HG03460 (cell line): ENCODE measurements at regions not wholly inside any gene's neighbourhood (a gene's known extent, or its start where the extent isn't known, plus 50 kb on each side); places are given as distances from the start of the nearest gene placed in this dataset.
"Not testable (repeated sequence)": the region's sequence is repeated elsewhere in the genome, so short reads cannot be mapped to it uniquely, and the experiment has no call there.

Source experiments
- ATAC-seq: cut with Tn5 transposase; IDR thresholded peaks from one replicate; pipeline ENCODE4 v1.9.1; 2021; ENCODE audit not compliant: unreplicated experiment

DNA sequence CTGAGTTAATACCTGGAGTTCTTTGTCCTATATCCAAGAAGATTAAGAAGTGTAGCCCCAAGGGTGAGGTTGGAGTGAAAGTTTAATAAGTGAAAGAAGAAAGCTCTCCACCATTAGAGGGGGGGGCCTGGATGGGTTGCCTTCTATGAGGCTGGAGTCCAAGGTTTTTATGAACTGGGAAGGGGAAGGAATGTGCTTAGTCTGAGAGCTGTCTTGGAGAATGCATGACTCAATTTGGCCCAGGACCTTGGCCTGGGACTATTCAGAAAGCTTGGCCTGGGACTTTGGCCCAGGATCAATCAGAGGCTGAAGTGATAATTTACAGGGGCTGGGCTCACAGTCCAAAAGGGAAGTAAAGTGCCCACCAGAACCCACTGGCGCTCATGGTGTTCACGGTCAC, 1049.0 kb upstream of the GRIA3 start:
- no peak for ATAC-seq

DNA sequence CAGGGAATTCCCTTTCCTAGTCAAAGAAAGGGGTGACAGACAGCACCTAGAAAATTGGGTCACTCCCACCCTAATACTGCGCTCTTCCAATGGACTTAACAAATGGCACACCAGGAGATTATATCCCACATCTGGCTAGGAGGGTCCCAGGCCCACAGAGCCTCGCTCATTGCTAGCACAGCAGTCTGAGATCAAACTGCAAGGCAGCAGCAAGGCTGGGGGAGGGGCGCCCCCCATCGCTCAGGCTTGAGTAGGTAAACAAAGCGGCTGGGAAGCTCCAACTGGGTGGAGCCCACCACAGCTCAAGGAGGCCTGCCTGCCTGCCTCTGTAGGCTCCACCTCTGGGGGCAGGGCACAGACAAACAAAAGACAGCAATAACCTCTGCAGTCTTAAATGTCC, 1043.9 kb upstream of the GRIA3 start:
- not testable (repeated sequence) for ATAC-seq

DNA sequence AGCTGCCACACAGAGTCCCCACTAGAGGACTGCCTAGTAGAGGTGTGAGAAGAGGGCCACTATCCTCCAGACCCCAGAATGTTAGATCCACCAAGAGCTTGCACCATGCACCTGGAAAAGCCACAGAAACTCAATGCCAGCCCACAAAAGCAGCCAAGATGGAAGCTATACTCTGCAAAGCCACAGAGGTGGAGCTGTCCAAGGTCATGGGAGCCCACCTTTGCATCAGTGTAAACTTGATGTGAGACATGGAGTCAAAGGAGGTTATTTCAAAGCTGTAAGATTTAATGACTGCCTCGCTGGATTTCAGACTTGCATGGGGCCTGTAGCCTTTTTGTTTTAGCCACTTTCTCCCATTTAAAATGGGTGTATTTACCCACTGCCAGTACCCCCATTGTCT, 1030.1 kb upstream of the GRIA3 start:
- ATAC-seq = no peak

DNA sequence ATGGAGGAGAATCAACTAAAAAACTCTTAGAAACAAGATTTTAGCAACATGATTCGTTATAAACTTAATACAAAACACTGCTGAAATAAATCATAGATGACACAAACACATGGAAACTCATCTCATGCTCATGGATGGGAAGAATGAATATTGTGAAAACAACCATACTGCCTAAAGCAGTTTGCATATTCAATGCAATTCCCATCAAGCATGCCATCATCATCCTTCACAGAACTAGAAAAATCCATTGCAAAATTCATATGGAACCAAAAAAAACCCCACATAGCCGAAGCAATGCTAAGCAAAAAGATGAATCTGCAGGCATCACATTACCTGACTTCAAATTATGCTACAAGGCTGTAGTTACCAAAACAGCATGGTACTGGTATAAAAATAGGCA, 1015.8 kb upstream of the GRIA3 start:
- ATAC-seq = no peak

DNA sequence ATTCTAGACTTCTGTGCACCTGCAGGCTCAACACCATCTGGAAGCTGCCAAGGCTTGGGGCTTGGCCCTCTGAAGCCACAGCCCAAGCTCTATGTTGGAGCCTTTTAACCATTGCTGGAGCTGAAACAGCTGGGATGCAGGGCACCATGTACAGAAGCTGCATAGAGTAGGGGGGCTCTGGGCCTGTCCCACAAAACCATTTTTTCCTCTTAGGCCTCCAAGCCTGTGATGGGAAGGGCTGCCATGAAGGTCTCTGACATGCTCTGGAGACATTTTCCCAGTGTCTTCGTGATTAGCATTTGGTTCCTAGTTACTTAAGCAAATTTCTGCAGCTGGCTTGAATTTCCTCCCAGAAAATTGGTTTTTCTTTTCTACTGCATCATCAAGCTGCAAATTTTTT, 999.3 kb upstream of the GRIA3 start:
- no peak for ATAC-seq

DNA sequence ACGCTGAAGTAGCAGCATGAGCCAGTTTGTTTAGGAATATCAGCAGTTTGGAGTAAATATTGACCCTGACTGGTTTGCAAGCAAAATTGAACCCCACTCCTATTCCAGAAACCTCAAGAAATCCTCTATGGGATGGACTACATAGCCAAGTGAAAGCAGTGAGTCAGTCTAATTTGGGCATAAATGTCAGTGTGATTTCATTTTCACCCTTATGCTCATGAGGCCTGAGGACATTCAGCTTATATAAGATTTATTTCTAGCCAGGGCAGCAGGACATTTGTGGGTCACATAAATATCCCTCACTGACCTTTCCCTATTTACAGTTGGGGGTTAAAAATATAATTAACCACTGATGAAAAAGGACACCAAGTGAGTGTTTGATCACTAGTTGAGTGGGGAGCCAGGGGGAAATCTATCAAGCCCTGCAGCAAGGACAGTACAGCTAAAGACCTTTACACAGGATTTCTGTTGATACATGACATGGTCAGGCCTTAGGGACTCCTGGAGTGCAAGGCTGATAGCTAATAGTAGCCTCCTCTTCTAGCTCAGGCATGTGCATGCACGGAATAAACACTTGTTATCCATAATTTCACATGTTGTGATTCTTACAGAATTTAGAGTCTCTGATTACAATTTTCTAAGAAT, 996.9 kb upstream of the GRIA3 start:
- ATAC-seq = no peak

DNA sequence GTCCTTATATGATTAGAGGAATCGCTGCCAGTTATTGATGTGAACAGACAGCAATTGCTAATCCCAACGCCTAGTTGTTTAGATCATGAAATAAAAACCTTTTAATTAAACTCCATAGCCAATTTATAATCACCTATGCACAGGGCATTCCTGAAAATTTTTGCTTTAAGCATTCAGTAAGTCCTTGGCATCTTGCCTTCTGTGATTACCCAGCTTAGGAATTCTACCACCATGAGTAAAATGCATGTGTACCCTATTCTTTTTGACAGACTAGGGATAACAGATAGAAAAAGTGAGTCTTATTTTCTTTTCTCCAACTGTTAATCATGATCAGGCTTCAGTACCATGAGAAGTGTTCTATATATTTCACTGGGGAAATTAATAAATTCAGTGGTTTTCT, 995.3 kb upstream of the GRIA3 start:
- no peak for ATAC-seq

DNA sequence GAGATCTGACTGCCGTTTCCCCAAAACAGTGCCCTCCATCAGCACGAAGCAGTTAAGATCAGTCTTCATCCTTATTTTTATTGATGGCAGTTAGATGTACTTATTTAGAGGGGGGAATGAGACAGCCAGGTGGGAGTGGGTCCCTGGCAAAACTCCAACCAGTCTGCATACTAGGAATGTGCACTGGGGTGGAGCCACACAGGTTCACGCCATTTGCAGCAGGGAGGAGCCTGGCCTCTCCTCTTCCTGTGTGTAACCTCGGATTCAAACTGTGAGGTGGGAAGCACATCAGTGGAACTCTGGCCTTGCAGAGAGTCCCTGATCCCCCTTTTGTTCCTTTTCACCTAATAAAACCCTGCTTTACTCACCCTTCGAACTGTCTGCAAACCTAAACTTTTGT, 987.7 kb upstream of the GRIA3 start:
- ATAC-seq = no peak

DNA sequence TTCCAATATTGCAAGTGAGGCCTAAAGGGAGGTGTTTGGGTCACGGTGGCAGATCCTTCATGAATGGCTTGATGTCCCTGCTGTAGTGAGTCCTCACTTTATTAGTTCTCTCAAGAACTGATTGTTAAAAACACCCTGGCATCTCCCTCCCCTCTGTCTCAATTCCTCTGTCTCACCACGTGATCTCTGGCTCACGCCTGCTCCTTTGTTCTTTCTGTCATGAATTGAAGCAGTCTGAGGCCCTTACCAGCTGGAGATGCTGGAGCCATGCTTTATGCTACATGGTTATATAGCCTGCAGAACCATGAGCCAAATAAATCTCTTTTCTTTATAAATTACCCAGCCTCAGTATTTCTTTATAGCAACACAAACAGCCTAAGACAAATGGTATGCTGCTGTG, 980.7 kb upstream of the GRIA3 start:
- no peak for ATAC-seq

DNA sequence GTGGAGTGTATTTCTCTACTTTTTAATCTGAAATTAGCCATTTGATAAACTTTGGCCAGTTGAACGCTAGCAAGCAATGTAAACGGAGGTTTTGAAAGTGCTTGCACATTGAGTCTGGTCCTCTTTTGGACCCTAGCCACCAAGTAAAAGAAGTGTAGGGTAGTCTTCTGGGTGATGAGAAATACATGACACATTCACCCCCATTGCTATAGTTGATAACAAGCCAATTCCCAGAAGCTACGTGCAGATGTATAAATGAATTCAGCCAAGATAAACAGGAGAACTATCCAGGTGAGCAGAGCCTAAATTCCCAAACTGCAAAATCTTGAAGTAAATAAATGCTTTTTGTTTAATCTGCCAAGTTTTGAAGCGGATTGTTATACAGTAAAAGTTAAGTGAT, 965.4 kb upstream of the GRIA3 start:
- no peak for ATAC-seq

DNA sequence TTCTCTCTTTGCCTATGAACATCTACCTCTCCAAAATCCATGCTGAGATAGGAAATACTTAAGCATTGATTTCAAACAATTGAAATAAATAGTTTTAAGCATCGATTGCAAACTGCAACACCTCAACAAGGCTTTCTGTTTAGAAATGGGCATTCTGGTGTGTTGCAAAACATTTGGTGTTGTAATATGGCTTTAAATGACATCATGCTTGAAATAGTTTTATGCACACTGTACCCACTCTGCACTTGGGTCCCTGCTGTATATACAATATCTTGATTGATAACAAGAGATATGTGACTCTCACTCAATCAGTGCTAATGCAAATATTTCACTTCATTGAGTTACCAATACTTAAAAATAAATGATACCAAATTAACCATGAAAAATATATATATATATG, 964.9 kb upstream of the GRIA3 start:
- ATAC-seq = no peak

DNA sequence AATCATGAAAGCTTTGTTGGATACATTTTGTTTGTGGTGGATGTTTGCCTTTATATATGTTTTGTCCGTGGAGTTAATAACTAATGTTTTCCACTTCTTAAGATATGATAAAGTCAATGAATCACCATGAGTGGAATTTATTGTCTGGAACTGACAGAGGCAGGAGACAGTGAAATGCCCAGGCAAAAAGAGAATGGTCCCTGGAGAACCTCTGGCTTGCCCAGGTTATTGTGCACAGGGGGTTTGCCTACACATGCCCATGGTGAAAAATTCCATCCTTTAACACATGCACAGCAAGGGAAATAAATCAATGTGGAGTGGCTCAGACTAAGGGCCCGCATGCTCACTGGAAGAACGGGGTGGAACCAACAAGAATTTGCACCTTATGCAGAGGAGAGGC, 964.3 kb upstream of the GRIA3 start:
- ATAC-seq = no peak

DNA sequence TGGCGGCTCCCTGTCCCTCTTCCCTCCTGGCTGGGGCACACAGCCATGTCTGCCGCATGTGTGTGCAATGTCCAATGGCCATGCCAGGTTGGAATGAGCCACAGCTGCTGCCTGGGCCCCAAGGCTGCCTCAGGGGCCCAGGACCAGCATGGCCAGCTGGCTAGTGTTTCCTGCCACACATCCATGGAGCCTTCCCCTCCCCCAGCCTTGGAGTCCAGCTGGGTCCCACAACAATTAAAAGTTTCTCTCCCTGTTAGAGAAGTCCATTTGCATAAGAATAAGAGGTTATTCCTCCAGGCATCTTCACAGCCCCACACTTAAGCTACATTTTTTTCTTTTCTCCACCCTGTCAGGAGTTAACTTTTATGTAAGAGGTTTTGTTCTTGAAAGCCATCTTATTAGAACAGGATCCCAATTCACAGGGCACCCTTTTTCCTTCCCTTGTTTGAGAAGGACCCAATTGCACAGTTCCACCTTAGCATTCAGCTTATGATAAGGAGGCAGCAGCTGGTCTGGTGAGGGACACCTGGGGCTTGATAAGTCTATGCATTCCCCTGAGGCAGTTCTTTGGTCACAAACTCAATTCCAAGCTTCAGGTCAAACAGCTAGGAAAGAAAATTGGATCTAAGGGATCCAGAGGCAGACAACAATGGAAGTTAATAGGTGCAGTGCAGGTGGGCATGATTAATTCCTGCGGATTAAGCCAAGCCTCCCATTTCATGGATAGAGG, 963.3 kb upstream of the GRIA3 start:
- ATAC-seq = no peak

DNA sequence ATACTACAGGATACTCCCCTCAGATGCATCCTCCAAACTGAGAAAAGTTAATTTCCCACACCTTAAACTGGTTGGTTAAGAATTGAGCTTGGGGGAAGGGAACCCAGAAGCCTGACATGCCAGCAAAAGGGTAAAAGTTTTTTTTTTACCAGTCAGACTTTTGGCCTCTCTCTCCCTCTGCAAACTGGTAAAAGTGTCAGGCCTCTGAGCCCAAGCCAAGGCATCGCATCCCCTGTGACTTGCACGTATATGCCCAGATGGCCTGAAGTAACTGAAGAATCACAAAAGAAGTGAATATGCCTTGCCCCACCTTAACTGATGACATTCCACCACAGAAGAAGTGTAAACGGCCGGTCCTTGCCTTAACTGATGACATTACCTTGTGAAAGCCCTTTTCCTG, 962.3 kb upstream of the GRIA3 start:
- not testable (repeated sequence) for ATAC-seq

DNA sequence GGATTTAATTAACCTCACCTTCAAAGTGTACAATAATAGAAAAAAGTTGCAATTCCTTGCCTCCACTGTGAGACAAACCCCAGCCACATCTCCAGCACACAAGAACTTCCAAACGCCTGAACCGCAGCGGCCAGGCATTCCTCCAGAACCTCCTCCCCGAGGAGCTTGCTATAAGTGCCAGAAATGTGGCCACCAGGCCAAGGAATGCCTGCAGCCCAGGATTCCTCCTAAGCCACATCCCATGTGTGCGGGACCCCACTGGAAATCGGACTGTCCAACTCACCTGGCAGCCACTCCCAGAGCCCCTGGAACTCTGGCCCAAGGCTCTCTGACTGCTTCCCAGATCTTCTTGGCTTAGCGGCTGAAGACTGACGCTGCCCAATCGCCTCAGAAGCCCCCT, 959.9 kb upstream of the GRIA3 start:
- not testable (repeated sequence) for ATAC-seq

DNA sequence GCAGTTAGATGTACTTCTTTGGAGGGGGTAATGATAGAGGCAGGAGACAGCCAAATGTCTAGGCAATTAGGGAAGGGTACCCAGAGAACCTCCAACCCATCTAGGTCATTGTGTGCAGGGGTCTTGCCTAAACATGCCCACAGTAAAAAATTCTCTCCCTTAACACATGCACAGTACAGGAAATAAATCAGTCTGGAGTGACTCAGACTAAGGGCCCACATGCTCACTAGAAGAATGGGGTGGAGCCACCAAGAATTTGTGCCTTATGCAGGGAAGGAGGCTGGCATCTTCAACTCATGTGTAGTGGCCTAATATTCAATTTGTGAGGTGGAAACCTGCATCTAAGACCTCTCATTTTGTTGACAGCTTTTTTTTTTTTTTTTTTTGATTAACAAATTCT, 945.3 kb upstream of the GRIA3 start:
- ATAC-seq = no peak

DNA sequence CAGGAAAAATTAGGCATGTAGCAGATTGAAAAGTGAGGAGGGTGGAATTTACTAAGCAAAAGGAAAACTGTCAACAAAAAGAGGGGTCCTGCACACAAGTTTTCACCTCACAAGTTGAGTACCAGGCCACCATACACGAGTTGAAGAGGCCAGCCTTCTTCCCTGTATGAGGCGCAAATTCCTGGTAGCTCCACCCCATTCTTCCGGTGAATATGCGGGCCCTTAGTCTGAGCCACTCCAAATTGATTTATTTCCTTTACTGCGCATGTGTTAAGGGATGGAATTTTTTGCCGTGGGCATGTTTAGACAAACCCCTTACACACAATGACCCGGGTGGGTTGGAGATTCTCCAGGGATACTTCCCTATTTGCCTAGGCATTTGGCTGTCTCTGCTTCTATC, 942.1 kb upstream of the GRIA3 start:
- no peak for ATAC-seq

DNA sequence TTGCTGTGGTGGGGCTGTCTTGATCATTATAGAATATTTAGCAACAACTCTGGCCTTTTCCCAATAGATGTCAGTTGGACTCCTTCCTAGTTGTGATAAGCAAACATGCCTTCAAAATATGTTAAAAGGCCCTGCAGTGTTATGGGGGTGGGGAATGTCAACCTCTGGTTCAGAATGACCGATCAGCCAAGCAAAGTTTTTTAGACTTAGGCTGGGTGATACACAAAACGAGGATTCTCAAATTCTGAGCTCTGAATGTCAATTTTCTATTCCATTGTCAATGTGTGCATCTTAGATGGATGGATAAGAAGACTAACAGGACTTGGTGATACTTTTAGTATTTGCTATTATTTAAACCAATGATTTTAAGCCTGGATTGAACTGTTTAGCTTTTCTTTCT, 940.0 kb upstream of the GRIA3 start:
- no peak for ATAC-seq

DNA sequence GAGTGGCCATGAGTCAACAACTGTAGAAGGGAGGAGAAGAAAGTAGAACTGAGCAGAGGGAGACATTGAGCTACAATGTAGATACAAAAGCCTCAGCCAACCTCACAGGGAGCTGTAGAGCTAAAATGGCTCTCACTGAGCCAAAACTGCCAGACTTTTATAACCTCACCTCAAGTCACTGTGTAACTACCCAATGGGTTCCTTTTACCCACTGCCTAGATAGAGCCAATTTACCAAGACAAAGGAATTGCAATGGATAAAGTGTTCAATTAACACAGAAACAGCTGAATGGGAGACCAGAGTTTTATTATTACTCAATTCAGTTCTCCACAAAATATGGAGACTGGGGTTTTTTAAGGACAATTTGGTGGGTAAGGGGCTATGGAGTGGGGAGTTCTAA, 938.9 kb upstream of the GRIA3 start:
- no peak for ATAC-seq

DNA sequence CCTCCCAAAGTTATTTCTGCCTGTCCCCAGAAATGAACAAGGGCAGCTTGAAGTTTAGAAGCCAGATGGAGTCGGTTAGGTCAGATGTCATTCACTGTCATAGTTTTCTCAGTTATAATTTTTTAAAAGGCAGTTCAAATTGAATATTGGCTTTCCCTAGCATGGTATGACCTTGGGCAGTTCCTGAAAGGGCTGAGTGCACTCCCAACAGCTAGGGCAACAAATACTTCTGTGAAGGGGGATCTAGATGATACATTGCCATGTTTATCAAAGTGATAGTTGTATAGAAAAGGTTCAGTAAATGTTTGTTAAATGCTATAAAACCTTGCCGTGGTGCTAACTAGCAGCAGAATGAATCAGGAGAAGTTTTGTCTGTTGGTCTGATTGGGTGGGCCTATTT, 938.1 kb upstream of the GRIA3 start:
- no peak for ATAC-seq

DNA sequence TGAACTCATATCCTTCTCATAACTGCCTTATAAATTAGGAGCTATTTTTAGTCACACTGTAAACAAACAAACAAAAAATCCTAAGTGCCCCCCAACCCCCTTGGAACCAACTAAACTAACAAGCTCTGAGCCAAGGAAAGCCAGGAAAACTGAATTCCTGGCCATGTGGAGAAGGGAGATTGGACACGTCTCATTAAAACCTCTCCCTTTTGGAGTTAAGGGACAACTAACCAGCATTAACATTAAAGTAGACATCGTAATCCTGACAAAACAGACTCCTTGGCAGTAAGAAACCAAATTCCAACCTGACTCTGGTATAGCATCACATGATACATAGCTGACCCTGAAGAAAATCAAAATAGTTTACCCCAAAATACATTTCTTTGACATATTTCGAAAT, 937.1 kb upstream of the GRIA3 start:
- no peak for ATAC-seq

DNA sequence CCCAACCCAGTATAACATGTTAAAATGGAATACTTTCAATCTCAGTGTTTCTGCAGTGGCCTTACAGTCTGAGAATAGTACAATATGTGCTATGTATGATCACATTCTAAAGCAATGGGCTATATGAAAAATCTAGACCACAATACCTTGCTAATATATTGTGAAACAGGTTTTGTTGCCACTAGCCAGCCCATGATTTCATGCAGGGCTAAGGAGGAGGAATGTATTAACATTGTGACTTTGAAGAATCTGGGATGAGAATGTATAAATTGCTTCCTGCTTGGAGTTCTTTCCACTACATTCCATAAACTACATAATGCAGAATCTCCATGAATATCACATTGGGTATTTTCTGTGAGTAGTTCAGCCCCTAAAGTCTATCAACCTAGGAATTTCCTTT, 935.4 kb upstream of the GRIA3 start:
- ATAC-seq = no peak

DNA sequence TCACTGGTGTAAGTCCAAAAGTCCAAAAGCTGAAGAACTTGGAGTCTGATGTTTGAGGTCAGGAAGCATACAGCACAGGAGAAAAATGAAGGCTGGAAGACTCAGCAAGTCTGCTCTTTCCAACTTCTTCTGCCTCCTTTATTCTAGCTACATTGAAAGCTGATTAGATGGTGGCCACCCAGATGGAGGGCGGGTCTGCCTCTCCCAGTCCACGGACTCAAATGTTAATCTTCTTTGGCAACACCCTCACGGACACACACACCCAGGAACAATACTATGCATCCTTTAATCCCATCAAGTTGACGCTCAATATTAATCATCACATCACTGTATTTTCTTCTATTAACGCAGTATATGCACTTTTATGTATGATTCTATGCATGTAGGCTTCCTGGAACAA, 931.6 kb upstream of the GRIA3 start:
- ATAC-seq = no peak
